Progenitor cell of endocrine pancreas (in vitro differentiated cells): ENCODE measurements at regions not wholly inside any gene's neighbourhood (a gene's known extent, or its start where the extent isn't known, plus 50 kb on each side); places are given as distances from the start of the nearest gene placed in this dataset.
"Not testable (repeated sequence)": the region's sequence is repeated elsewhere in the genome, so short reads cannot be mapped to it uniquely, and the experiment has no call there.

Experiments
- DNase-seq: peaks from one replicate; pipeline ENCODE4 v3.0.0; 2021; ENCODE audit warnings: low spot score; ENCODE audit not compliant: unreplicated experiment
- H3K27ac Mint-ChIP-seq: 2 replicates; pipeline ENCODE4 v1.8.0; 2021; ENCODE audit warnings: mild to moderate bottlenecking, moderate library complexity, mixed read lengths
- H3K27me3 Mint-ChIP-seq: 2 replicates; pipeline ENCODE4 v1.8.0; 2021; ENCODE audit warnings: mixed read lengths
- H3K36me3 Mint-ChIP-seq: 2 replicates; pipeline ENCODE4 v1.8.0; 2022; ENCODE audit warnings: mixed read lengths; ENCODE audit not compliant: insufficient read depth
- H3K4me1 Mint-ChIP-seq: 2 replicates; pipeline ENCODE4 v1.8.0; 2021; ENCODE audit warnings: low read depth, mixed read lengths
- H3K4me3 Mint-ChIP-seq: 2 replicates; pipeline ENCODE4 v1.8.0; 2021; ENCODE audit warnings: low read depth, mild to moderate bottlenecking, moderate library complexity, mixed read lengths
- H3K9me3 Mint-ChIP-seq: 2 replicates; pipeline ENCODE4 v1.8.0; 2021; ENCODE audit warnings: low read depth, mixed read lengths
- TF ChIP-seq, protein P1 (sequence below): fragments of 200-600 bp; sonication (generic); IDR thresholded peaks from one replicate; pipeline ENCODE4 v1.5.0; 2021; ENCODE audit warnings: antibody characterized with exemption, mild to moderate bottlenecking; ENCODE audit not compliant: unreplicated experiment

DNA sequence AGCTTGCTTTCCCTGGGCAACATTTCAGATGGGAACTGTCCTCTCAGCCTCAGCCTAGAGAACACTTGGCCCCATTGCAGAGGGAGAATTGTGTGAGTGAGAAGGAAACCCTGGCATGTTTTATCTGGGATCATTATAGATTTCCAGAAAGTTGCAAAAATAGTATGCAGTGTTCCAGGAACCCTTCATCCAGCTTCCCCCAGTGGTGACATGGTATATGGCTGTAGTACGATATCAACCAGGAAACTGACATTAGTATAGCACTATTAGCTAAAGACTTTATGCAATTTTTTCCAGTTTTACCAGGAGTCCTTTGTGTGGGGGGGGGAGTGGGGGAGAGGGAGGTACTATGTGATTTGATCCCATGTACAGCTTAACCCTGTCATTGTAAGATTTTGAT lies 166.2 kb upstream of the KBTBD8 start:
- Mint-ChIP-seq H3K27ac (no peak overlapping the region), H3K27me3 (peaks cover 10% of the 10 kb centered on the region), H3K9me3 (no peaks in the 10 kb centered on the region), H3K36me3 (no peaks in the 10 kb centered on the region), H3K4me1 (peaks cover 5% of the 10 kb centered on the region), H3K4me3 (no peak overlapping the region)
- TF ChIP-seq, protein P1, sequence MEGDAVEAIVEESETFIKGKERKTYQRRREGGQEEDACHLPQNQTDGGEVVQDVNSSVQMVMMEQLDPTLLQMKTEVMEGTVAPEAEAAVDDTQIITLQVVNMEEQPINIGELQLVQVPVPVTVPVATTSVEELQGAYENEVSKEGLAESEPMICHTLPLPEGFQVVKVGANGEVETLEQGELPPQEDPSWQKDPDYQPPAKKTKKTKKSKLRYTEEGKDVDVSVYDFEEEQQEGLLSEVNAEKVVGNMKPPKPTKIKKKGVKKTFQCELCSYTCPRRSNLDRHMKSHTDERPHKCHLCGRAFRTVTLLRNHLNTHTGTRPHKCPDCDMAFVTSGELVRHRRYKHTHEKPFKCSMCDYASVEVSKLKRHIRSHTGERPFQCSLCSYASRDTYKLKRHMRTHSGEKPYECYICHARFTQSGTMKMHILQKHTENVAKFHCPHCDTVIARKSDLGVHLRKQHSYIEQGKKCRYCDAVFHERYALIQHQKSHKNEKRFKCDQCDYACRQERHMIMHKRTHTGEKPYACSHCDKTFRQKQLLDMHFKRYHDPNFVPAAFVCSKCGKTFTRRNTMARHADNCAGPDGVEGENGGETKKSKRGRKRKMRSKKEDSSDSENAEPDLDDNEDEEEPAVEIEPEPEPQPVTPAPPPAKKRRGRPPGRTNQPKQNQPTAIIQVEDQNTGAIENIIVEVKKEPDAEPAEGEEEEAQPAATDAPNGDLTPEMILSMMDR, result no peak
- DNase-seq, result no peak

DNA sequence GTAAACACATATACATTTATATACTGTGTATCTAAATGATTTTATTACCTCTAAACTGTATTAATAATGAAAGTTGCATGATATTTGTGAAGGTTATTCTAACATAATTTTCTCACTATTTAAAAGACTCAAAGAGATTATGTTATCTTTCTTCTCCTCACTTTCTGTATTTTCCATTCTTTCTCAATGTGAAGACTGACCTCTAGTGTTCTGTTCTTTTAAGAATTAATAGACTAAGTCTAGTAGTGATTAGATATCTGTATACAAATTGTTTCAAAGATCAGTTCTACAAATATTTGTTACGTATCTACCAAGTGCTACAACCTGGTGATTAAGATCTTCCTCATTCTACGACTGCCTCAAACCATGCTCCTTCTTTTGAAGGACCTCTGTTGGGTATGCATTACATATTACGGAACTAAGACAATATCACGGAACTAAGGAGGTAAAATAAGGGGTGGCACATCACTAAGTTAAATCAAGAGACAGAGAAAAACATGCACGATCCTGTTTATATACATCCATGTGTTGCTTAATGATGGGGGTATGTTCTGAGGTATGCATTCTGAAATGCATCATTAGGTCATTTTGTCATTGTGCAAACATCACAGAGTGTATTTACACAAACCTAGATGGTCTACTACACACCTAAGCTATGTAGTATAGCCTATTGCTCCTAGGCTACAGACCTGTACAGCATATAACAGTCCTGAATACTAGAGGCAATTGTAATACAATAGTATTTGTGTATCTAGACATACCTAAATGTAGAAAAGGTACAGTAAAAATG lies 161.5 kb upstream of the KBTBD8 start:
- no peak for DNase-seq
- Mint-ChIP-seq H3K4me3 (no peak overlapping the region), H3K27me3 (no peaks in the 10 kb centered on the region), H3K27ac (no peak overlapping the region), H3K4me1 (peaks cover 5% of the 10 kb centered on the region), H3K36me3 (no peaks in the 10 kb centered on the region), H3K9me3 (no peaks in the 10 kb centered on the region)
- TF ChIP-seq, protein P1, result peak; percentile 34

DNA sequence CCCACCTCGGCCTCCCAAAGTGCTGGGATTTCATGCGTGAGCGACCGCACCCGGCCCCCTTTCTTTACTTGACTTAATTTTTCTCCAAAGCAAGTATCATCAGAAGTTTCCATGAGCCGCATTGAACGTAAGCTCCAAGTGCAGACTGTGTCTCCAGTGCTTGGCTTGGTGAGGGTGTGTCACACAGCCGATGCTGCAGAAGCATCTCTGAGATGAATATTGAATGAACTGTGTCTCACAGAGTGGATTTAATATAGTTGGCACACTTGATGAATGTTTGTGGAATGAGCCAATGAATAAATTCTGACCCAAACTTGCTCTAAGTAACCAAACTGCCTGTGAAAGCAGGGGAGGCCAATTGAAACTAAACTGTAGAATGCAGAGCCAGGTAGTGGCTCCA lies 159.4 kb upstream of the KBTBD8 start:
- no peaks in the 10 kb centered on the region for H3K9me3 Mint-ChIP-seq
- H3K36me3 Mint-ChIP-seq, result no peaks in the 10 kb centered on the region
- H3K27ac Mint-ChIP-seq, result no peak overlapping the region
- DNase-seq, result no peak
- H3K4me1 Mint-ChIP-seq, result peaks cover 5% of the 10 kb centered on the region
- H3K27me3 Mint-ChIP-seq, result no peaks in the 10 kb centered on the region
- no peak overlapping the region for H3K4me3 Mint-ChIP-seq
- TF ChIP-seq, protein P1, result no peak

GRCh38 chr3:66839508-66839907 lies 158.6 kb upstream of the KBTBD8 start:
- H3K27ac Mint-ChIP-seq, result no peak overlapping the region
- peaks cover 6% of the 10 kb centered on the region for H3K9me3 Mint-ChIP-seq
- TF ChIP-seq, protein P1, result no peak
- DNase-seq, result no peak
- peaks cover 1% of the 10 kb centered on the region for H3K36me3 Mint-ChIP-seq
- H3K4me3 Mint-ChIP-seq, result no peak overlapping the region
- H3K4me1 Mint-ChIP-seq, result peaks cover 5% of the 10 kb centered on the region
- H3K27me3 Mint-ChIP-seq, result no peaks in the 10 kb centered on the region

- H3K36me3 Mint-ChIP-seq, H3K4me3 Mint-ChIP-seq, H3K27ac Mint-ChIP-seq, H3K4me1 Mint-ChIP-seq, DNase-seq, H3K27me3 Mint-ChIP-seq: not testable (repeated sequence)
- H3K9me3 Mint-ChIP-seq, result peaks cover 19% of the 10 kb centered on the region
These were observed 155.2 kb upstream of the KBTBD8 start for GRCh38 chr3:66842761-66843464.
